Right lobe of liver (tissue), 4 donors: ENCODE measurements at regions not wholly inside any gene's neighbourhood (a gene's known extent, or its start where the extent isn't known, plus 50 kb on each side); places are given as distances from the start of the nearest gene placed in this dataset.

Experiments used
- POLR2A ChIP-seq: fragments of 450-650 bp; IDR thresholded peaks from one replicate; pipeline ENCODE4 v1.6.1; 2017; ENCODE audit warnings: antibody characterized with exemption, mild to moderate bottlenecking
- TF ChIP-seq, protein P1 (sequence below), 4 donors: fragments of 200-600 bp in 3 of 4; fragments of 450-650 bp in 1 of 4; IDR thresholded peaks; one replicate each; pipeline versions ENCODE4 v1.5.1 to v1.8.0; 2016 to 2022; ENCODE audit warnings: antibody characterized with exemption in 4 of 4, mild to moderate bottlenecking in 2 of 4
- donor health status: DM: no; HTN: no; CAD: no.
- donor health status: DM: no; HTN: no; CAD: no.
- donor health status: DM: no; HTN: yes; CAD: no.

DNA sequence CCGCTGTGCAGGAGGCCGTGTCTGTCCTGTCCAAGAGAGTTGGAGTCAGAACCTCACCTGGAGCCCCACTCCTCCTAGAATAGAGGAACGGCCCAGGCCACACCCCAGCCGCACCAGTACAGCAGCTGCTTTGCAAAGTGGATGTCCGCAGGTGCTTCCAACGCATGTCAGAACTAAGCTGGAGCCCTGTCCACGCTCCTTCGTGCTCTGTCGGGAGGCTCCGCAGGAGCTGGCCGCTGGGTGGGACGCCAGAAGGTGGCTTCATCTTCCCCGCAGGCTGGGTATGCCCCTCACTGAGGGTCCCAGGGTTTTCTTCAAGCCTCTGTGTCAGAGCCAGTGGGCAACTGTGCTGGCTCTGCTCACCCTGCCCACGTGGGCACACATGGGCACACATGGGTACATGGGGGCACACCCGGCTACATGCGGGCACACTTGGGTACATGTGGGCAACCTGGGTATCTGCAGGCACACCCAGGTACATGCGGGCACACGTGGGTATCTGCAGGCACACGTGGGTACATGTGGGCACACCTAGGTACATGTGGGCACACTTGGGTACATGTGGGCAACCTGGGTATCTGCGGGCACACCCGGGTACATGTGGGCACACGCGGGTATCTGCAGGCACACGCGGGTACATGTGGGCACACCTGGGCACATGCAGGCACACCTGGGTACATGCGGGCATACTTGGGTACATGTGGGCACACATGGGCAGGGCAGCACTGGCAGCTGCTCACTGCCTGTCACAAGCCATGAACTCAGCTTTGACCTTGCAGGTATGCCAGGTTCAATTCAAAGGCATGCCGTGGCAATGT, 67.1 kb upstream of the CTDP1 start:
- TF ChIP-seq, protein P1, sequence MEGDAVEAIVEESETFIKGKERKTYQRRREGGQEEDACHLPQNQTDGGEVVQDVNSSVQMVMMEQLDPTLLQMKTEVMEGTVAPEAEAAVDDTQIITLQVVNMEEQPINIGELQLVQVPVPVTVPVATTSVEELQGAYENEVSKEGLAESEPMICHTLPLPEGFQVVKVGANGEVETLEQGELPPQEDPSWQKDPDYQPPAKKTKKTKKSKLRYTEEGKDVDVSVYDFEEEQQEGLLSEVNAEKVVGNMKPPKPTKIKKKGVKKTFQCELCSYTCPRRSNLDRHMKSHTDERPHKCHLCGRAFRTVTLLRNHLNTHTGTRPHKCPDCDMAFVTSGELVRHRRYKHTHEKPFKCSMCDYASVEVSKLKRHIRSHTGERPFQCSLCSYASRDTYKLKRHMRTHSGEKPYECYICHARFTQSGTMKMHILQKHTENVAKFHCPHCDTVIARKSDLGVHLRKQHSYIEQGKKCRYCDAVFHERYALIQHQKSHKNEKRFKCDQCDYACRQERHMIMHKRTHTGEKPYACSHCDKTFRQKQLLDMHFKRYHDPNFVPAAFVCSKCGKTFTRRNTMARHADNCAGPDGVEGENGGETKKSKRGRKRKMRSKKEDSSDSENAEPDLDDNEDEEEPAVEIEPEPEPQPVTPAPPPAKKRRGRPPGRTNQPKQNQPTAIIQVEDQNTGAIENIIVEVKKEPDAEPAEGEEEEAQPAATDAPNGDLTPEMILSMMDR (IDR thresholded peaks at IDR 0.05), result no peak
- TF ChIP-seq POLR2A, result no peak
